ENCODE measurements at regions not wholly inside any gene's neighbourhood (a gene's known extent, or its start where the extent isn't known, plus 50 kb on each side); places are given as distances from the start of the nearest gene placed in this dataset.

GRCh38 chr4:138413273-138413672, 171.1 kb upstream of the SLC7A11 start:
- H2BK120ac ChIP-seq (ENCODE audit: low read depth, low read length) = no peak overlapping the region
- H3K9me3 ChIP-seq (ENCODE audit: control insufficient read depth, insufficient read depth, low read length) = no peaks in the 10 kb centered on the region
- H4K8ac ChIP-seq (ENCODE audit: low read depth in 2 of 2, low read length in 2 of 2) = no peak overlapping the region
- dilution Hi-C loops (cut with HindIII; ENCODE audit: low sequenced_read_pairs, unreplicated experiment) = no loop called here
- no peak overlapping the region for H2BK15ac ChIP-seq (ENCODE audit: low read depth, low read length)
- H3K4me1 ChIP-seq (ENCODE audit: control insufficient read depth, insufficient read depth, low read length) = no peaks in the 10 kb centered on the region
- ATAC-seq (ENCODE audit: low read depth) = no peak
- H3K14ac ChIP-seq (replicated peaks; ENCODE audit: low read depth, low read length) = no peak overlapping the region
- H3K36me3 ChIP-seq (ENCODE audit: control insufficient read depth, insufficient read depth, low read length) = no peaks in the 10 kb centered on the region
- H3K56ac ChIP-seq (ENCODE audit: extremely low read depth, insufficient read depth, low read length) = no peak overlapping the region
- BruUV-seq (replicated peaks) = no TSS peak
- no peak overlapping the region for H4K5ac ChIP-seq (ENCODE audit: low read depth, low read length)
- no peak overlapping the region for H3K27ac ChIP-seq (ENCODE audit: insufficient read depth, low read length)
- DNase-seq = no peak
- intact Hi-C loops (cut with micrococcal nuclease) = no loop called here
- no peak overlapping the region for H2AK9ac ChIP-seq (replicated peaks; ENCODE audit: low read depth, low read length, poor library complexity)
- no peak overlapping the region for H2BK20ac ChIP-seq (ENCODE audit: low read depth, low read length)
- no peak overlapping the region for H2AK5ac ChIP-seq (ENCODE audit: low read depth, low read length)
- no peaks in the 10 kb centered on the region for H3K9me1 ChIP-seq (ENCODE audit: insufficient read depth, low read length)
- H3K18ac ChIP-seq (ENCODE audit: low read depth, low read length) = no peak overlapping the region
- ChIA-PET CTCF (no interaction called here), POLR2A (ENCODE audit: unreplicated experiment) (no interaction called here)
- TF ChIP-seq CHD1 (IDR thresholded peaks at IDR 0.05; ENCODE audit: low read depth, low read length) (no peak), CTCF (conservative IDR thresholded peaks at IDR 0.05; ENCODE audit: low read depth, low read length) (no peak), RAD21 (IDR thresholded peaks at IDR 0.05; ENCODE audit: low read length) (no peak), MAZ (IDR thresholded peaks at IDR 0.05; ENCODE audit: borderline replicate concordance, low read depth, low read length) (no peak), MAFK (IDR thresholded peaks at IDR 0.05; ENCODE audit: low read depth, low read length) (no peak), BHLHE40 (IDR thresholded peaks at IDR 0.05; ENCODE audit: low read depth, low read length) (no peak), RFX5 (IDR thresholded peaks at IDR 0.05; ENCODE audit: low read depth, low read length) (no peak), RCOR1 (IDR thresholded peaks at IDR 0.05; ENCODE audit: insufficient replicate concordance, low read length) (no peak), FOS (IDR thresholded peaks at IDR 0.05; ENCODE audit: low read depth, low read length) (no peak), ELK1 (IDR thresholded peaks at IDR 0.05; ENCODE audit: borderline replicate concordance, low read depth, low read length) (no peak)
- TF ChIP-seq, protein P1, sequence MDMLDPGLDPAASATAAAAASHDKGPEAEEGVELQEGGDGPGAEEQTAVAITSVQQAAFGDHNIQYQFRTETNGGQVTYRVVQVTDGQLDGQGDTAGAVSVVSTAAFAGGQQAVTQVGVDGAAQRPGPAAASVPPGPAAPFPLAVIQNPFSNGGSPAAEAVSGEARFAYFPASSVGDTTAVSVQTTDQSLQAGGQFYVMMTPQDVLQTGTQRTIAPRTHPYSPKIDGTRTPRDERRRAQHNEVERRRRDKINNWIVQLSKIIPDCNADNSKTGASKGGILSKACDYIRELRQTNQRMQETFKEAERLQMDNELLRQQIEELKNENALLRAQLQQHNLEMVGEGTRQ (IDR thresholded peaks at IDR 0.05; ENCODE audit: low read depth, low read length) = no peak
- no peak overlapping the region for H4K91ac ChIP-seq (ENCODE audit: insufficient read depth, low read depth, low read length)
- in situ Hi-C loops (cut with MboI; ENCODE audit: low sequenced_read_pairs) = no loop called here
- H3K4me2 ChIP-seq (ENCODE audit: low read depth, low read length) = no peak overlapping the region
- no peaks in the 10 kb centered on the region for H4K20me1 ChIP-seq (ENCODE audit: insufficient read depth, low read length)
- H3K27me3 ChIP-seq (ENCODE audit: control insufficient read depth, insufficient read depth, low read length) = no peaks in the 10 kb centered on the region
- no peak overlapping the region for H2AFZ ChIP-seq (replicated peaks; ENCODE audit: low read length, poor library complexity)
- no peak overlapping the region for H3K4ac ChIP-seq (ENCODE audit: low read depth, low read length)
- H3K79me1 ChIP-seq (ENCODE audit: low read depth in 1 of 2, low read length in 2 of 2) = no peaks in the 10 kb centered on the region
- H3K4me3 ChIP-seq (ENCODE audit: insufficient read depth, low read depth, low read length) = no peak overlapping the region
- H3K23ac ChIP-seq (ENCODE audit: low read depth, low read length) = no peak overlapping the region
- H3K9ac ChIP-seq (ENCODE audit: low read depth, low read length) = no peak overlapping the region
- WGBS, 2 experiments (ENCODE audit: extremely low coverage in 2 of 2, insufficient read length in 1 of 2) = no CpG with 5 or more reads among the region's 1 CpG
- H2BK5ac ChIP-seq (ENCODE audit: low read depth, low read length, poor library complexity, severe bottlenecking) = no peak overlapping the region
